Gastrocnemius medialis (tissue), 4 donors: ENCODE measurements at regions not wholly inside any gene's neighbourhood (a gene's known extent, or its start where the extent isn't known, plus 50 kb on each side); places are given as distances from the start of the nearest gene placed in this dataset.

Source experiments
- ATAC-seq, 2 donors: fragments of 150-250 bp; one replicate each; pipeline ENCODE4 v1.9.1; 2016
- DNase-seq, 2 donors: peaks; one replicate each; pipeline ENCODE4 v3.0.0-alpha.2; 2019
- H3K27ac ChIP-seq, 4 donors: fragments of 200-600 bp; sonication (generic); 1 replicate in 1 of 4; 2 replicates in 3 of 4; pipeline ENCODE4 v1.5.1; 2016 to 2018; ENCODE audit warnings: mild to moderate bottlenecking in 2 of 4, moderate library complexity in 1 of 4
- H3K27me3 ChIP-seq, 3 donors: fragments of 200-600 bp; sonication (generic) in 2 of 3; 1 replicate in 1 of 3; 2 replicates in 2 of 3; pipeline versions ENCODE4 v1.5.1 to v1.6.0; 2016 to 2019; ENCODE audit warnings: mild to moderate bottlenecking in 1 of 3, moderate library complexity in 1 of 3
- H3K36me3 ChIP-seq, 2 donors: fragments of 200-600 bp; sonication (generic) in 1 of 2; one replicate each; pipeline ENCODE4 v1.5.1; 2017 to 2018
- H3K4me1 ChIP-seq, 2 donors: fragments of 200-600 bp; sonication (generic) in 1 of 2; one replicate each; pipeline ENCODE4 v1.5.1; 2016 to 2017; ENCODE audit warnings: mild to moderate bottlenecking in 2 of 2
- H3K4me3 ChIP-seq, 4 donors: fragments of 200-600 bp; sonication (generic) in 3 of 4; 1 replicate in 1 of 4; 2 replicates in 3 of 4; pipeline ENCODE4 v1.5.1; 2016 to 2019; ENCODE audit warnings: mild to moderate bottlenecking in 2 of 4
- H3K9me3 ChIP-seq, 3 donors: fragments of 200-600 bp; sonication (generic) in 2 of 3; 1 replicate in 1 of 3; 2 replicates in 2 of 3; pipeline ENCODE4 v1.5.1; 2016 to 2019
- CTCF ChIP-seq, 5 experiments: fragments of 450-650 bp in 3 of 5; fragments of 200-600 bp in 2 of 5; sonication (generic) in 2 of 5; IDR thresholded peaks in 4 of 5; conservative IDR thresholded peaks in 1 of 5; 1 replicate in 4 of 5; 2 replicates in 1 of 5; pipeline ENCODE4 v1.5.1; 2016 to 2019; ENCODE audit warnings: antibody characterized with exemption in 5 of 5, mild to moderate bottlenecking in 3 of 5, moderate library complexity in 3 of 5
- POLR2A ChIP-seq, 2 donors: fragments of 450-650 bp; IDR thresholded peaks; one replicate each; pipeline ENCODE4 v1.6.1; 2017; ENCODE audit warnings: antibody characterized with exemption in 2 of 2, mild to moderate bottlenecking in 2 of 2, moderate library complexity in 2 of 2
- in situ Hi-C, 4 donors: fragments of 200-750 bp; cut with MboI; loops; one replicate each; pipeline versions ENCODE4 v1.15.0 to v1.8.0; 2017; ENCODE audit warnings: low sequenced_read_pairs in 4 of 4
- intact Hi-C: fragments of 100-400 bp; cut with DNase I; formaldehyde crosslinking; loops from one replicate; pipeline ENCODE4 v1.15.1; 2023; ENCODE audit warnings: low total_unique reads

GRCh38 chr10:29876008-29876555 lies 183.3 kb downstream of the JCAD start:
- no peak overlapping the region for H3K27ac ChIP-seq
- DNase-seq, result no peak
- ATAC-seq, result no peak

GRCh38 chr10:29874606-29875269 lies 184.6 kb downstream of the JCAD start:
- Histone ChIP-seq H3K27ac (no peak overlapping the region), H3K4me3 (no peak overlapping the region), H3K27me3 (no peaks in the 10 kb centered on the region), H3K9me3 (no peaks in the 10 kb centered on the region), H3K4me1 (no peaks in the 10 kb centered on the region), H3K36me3 (no peaks in the 10 kb centered on the region)
- intact Hi-C loops (no loop called here), in situ Hi-C loops (loop anchor here in 2 of 4 donors (25.0 kb wide), 1 partner anchor 237 kb away; the partner anchor contains the start of gene SVIL (in 2 of the 2))
- DNase-seq (no peak), ATAC-seq (no peak)
- TF ChIP-seq POLR2A (IDR thresholded peaks at IDR 0.05), result no peak
- TF ChIP-seq CTCF (IDR thresholded peaks at IDR 0.05 in 4 of 5, conservative IDR thresholded peaks at IDR 0.05 in 1 of 5), result no peak

More at GRCh38 chr10:29876008-29876555, 183.3 kb downstream of the JCAD start:
- TF ChIP-seq POLR2A (IDR thresholded peaks at IDR 0.05), result no peak
- TF ChIP-seq CTCF (IDR thresholded peaks at IDR 0.05 in 4 of 5, conservative IDR thresholded peaks at IDR 0.05 in 1 of 5), result no peak
- in situ Hi-C loops, result no loop called here
- H3K4me1 ChIP-seq, result no peaks in the 10 kb centered on the region
- no peak overlapping the region for H3K4me3 ChIP-seq
- no peaks in the 10 kb centered on the region for H3K36me3 ChIP-seq
- intact Hi-C loops, result no loop called here
- no peaks in the 10 kb centered on the region for H3K9me3 ChIP-seq
- no peaks in the 10 kb centered on the region for H3K27me3 ChIP-seq

- DNase-seq, result no peak
- Histone ChIP-seq H3K27me3 (no peaks in the 10 kb centered on the region), H3K4me1 (no peaks in the 10 kb centered on the region), H3K27ac (no peak overlapping the region), H3K9me3 (no peaks in the 10 kb centered on the region), H3K36me3 (no peaks in the 10 kb centered on the region), H3K4me3 (no peak overlapping the region)
- in situ Hi-C loops (loop anchor here in 2 of 4 donors (25.0 kb wide), 1 partner anchor 237 kb away; the partner anchor contains the start of gene SVIL (in 2 of the 2)), intact Hi-C loops (no loop called here)
- TF ChIP-seq POLR2A (IDR thresholded peaks at IDR 0.05), result no peak
- TF ChIP-seq CTCF (IDR thresholded peaks at IDR 0.05 in 4 of 5, conservative IDR thresholded peaks at IDR 0.05 in 1 of 5), result no peak
- no peak for ATAC-seq
Observed at GRCh38 chr10:29873941-29874484, 185.4 kb downstream of the JCAD start.

- H3K4me1 ChIP-seq, result no peaks in the 10 kb centered on the region
- no peak overlapping the region for H3K4me3 ChIP-seq
- ATAC-seq, result no peak
- no peak for DNase-seq
- no peak overlapping the region for H3K27ac ChIP-seq
- TF ChIP-seq CTCF (IDR thresholded peaks at IDR 0.05 in 4 of 5, conservative IDR thresholded peaks at IDR 0.05 in 1 of 5) (no peak), POLR2A (IDR thresholded peaks at IDR 0.05) (no peak)
- H3K36me3 ChIP-seq, result no peaks in the 10 kb centered on the region
- intact Hi-C loops, result no loop called here
- no peaks in the 10 kb centered on the region for H3K9me3 ChIP-seq
- H3K27me3 ChIP-seq, result no peaks in the 10 kb centered on the region
- in situ Hi-C loops, result loop anchor here in 2 of 4 donors (25.0 kb wide), 1 partner anchor 233 kb away; the partner anchor contains the start of gene SVIL (in 2 of the 2)
Observed at GRCh38 chr10:29870522-29871044, 188.8 kb downstream of the JCAD start.
